H1 (cell line): ENCODE measurements at regions not wholly inside any gene's neighbourhood (a gene's known extent, or its start where the extent isn't known, plus 50 kb on each side); places are given as distances from the start of the nearest gene placed in this dataset.

Experiments
- CTCF ChIA-PET: fragments of 300-600 bp; sonication (Branson Sonifier 250); formaldehyde crosslinking; loops from one replicate; lab custom pipeline; 2021; ENCODE audit not compliant: partially characterized antibody; lab: Charles Lee
- POLR2A ChIA-PET: fragments of 300-600 bp; sonication (Branson Sonifier 250); formaldehyde crosslinking; loops from one replicate; lab custom pipeline; 2021; ENCODE audit warnings: inconsistent platforms; ENCODE audit not compliant: partially characterized antibody; lab: Charles Lee
- DNase-seq, 2 experiments: peaks; one replicate each; pipeline versions ENCODE4 v3.0.0 to v3.0.0-alpha.2; 2010 to 2022; ENCODE audit warnings: low spot score in 2 of 2, low read depth in 1 of 2, mixed read lengths in 1 of 2
- FAIRE-seq: peaks from 2 replicates; lab custom pipeline; 2011; peaks lifted over from hg19 to GRCh38; lab: Jason Lieb, UNC
- H2AFZ ChIP-seq: 2 replicates; pipeline ENCODE4 v1.8.1; 2012; ENCODE audit warnings: low read length, inconsistent platforms
- H2AK5ac ChIP-seq: 2 replicates; pipeline ENCODE4 v1.6.1; 2013; ENCODE audit warnings: low read depth, low read length
- H2BK120ac ChIP-seq: replicated peaks from 2 replicates; pipeline ENCODE3; 2013; ENCODE audit warnings: low read depth, low read length, inconsistent platforms
- H2BK12ac ChIP-seq: 2 replicates; pipeline ENCODE4 v1.6.1; 2013; ENCODE audit warnings: low read depth, low read length
- H2BK15ac ChIP-seq: 2 replicates; pipeline ENCODE4 v1.6.1; 2013; ENCODE audit warnings: low read length
- H2BK20ac ChIP-seq: 2 replicates; pipeline ENCODE4 v1.6.1; 2013; ENCODE audit warnings: low read length
- H2BK5ac ChIP-seq: 2 replicates; pipeline ENCODE4 v1.6.1; 2013; ENCODE audit warnings: low read depth, low read length
- H3K14ac ChIP-seq: 2 replicates; pipeline ENCODE4 v1.6.1; 2013; ENCODE audit warnings: inconsistent platforms; ENCODE audit not compliant: insufficient read length
- H3K18ac ChIP-seq: 2 replicates; pipeline ENCODE4 v1.6.1; 2013; ENCODE audit warnings: low read length; ENCODE audit errors: extremely low read depth
- H3K23ac ChIP-seq: 2 replicates; pipeline ENCODE4 v1.6.1; 2013; ENCODE audit warnings: inconsistent platforms; ENCODE audit not compliant: insufficient read length
- H3K23me2 ChIP-seq: 2 replicates; pipeline ENCODE4 v1.6.1; 2013; ENCODE audit warnings: low read depth, low read length
- H3K27ac ChIP-seq: 2 replicates; pipeline ENCODE4 v1.6.1; 2011; ENCODE audit warnings: low read depth, low read length, inconsistent platforms
- H3K27me3 ChIP-seq, 4 experiments: replicated peaks in 1 of 4; 1 replicate in 1 of 4; 2 replicates in 3 of 4; pipeline versions ENCODE4 v1.6.1 to v1.8.1; 2011 to 2013; ENCODE audit warnings: low read length in 3 of 4, mild to moderate bottlenecking in 3 of 4, inconsistent platforms in 2 of 4, mixed read lengths in 2 of 4, moderate library complexity in 1 of 4; ENCODE audit not compliant: control insufficient read depth in 3 of 4, insufficient read depth in 3 of 4; ENCODE audit errors: extremely low read depth in 1 of 4
- H3K36me3 ChIP-seq, 4 experiments: 2 replicates each; pipeline versions ENCODE4 v1.6.1 to v1.8.1; 2011 to 2013; ENCODE audit warnings: mild to moderate bottlenecking in 4 of 4, low read length in 3 of 4, moderate library complexity in 2 of 4, control low read depth in 1 of 4, inconsistent platforms in 1 of 4; ENCODE audit not compliant: insufficient read depth in 4 of 4, control insufficient read depth in 2 of 4
- H3K4ac ChIP-seq: replicated peaks from 2 replicates; pipeline ENCODE3; 2013; ENCODE audit warnings: low read length, low read depth, mixed read lengths, inconsistent platforms; ENCODE audit not compliant: insufficient read length
- H3K4me1 ChIP-seq, 4 experiments: replicated peaks in 1 of 4; 1 replicate in 1 of 4; 2 replicates in 3 of 4; pipeline versions ENCODE4 v1.6.1 to v1.8.1; 2011 to 2013; ENCODE audit warnings: low read length in 3 of 4, inconsistent platforms in 2 of 4, mixed read lengths in 1 of 4; ENCODE audit not compliant: insufficient read depth in 4 of 4, control insufficient read depth in 3 of 4
- H3K4me2 ChIP-seq, 2 experiments: 2 replicates each; pipeline versions ENCODE4 v1.6.1 to v1.8.1; 2011 to 2013; ENCODE audit warnings: low read depth in 2 of 2, low read length in 2 of 2, control low read depth in 1 of 2, inconsistent platforms in 1 of 2, mild to moderate bottlenecking in 1 of 2; ENCODE audit not compliant: insufficient read depth in 1 of 2
- H3K4me3 ChIP-seq, 4 experiments: fragments of 200-600, 300-600 bp in 1 of 4; sonication (generic), shearing (Covaris generic), sonication (Bioruptor Twin) in 1 of 4; 2 replicates each; pipeline versions ENCODE4 v1.5.1 to v1.8.1; 2011 to 2016; ENCODE audit warnings: low read length in 4 of 4, low read depth in 3 of 4, control low read depth in 2 of 4, inconsistent platforms in 2 of 4, mild to moderate bottlenecking in 2 of 4, mixed read lengths in 1 of 4, moderate library complexity in 1 of 4; ENCODE audit not compliant: insufficient read depth in 2 of 4; ENCODE audit errors: extremely low read depth in 1 of 4
- H3K56ac ChIP-seq: replicated peaks from 2 replicates; pipeline ENCODE3; 2013; ENCODE audit warnings: low read depth, mild to moderate bottlenecking, mixed read lengths, low read length, inconsistent platforms; ENCODE audit not compliant: insufficient read length
- H3K79me1 ChIP-seq: 2 replicates; pipeline ENCODE4 v1.6.1; 2013; ENCODE audit warnings: low read depth, low read length, control low read depth
- H3K79me2 ChIP-seq, 2 experiments: 2 replicates each; pipeline versions ENCODE4 v1.6.1 to v1.8.1; 2012 to 2013; ENCODE audit warnings: low read length in 2 of 2, mild to moderate bottlenecking in 2 of 2, inconsistent platforms in 1 of 2; ENCODE audit not compliant: insufficient read depth in 2 of 2, control insufficient read depth in 1 of 2
- H3K9ac ChIP-seq, 4 experiments: replicated peaks in 1 of 4; 1 replicate in 1 of 4; 2 replicates in 3 of 4; pipeline versions ENCODE4 v1.6.1 to v1.8.1; 2011 to 2013; ENCODE audit warnings: low read depth in 3 of 4, low read length in 3 of 4, control low read depth in 2 of 4, mild to moderate bottlenecking in 2 of 4, moderate library complexity in 2 of 4, inconsistent platforms in 1 of 4; ENCODE audit errors: extremely low read depth in 1 of 4
- H3K9me3 ChIP-seq, 2 experiments: 2 replicates each; pipeline versions ENCODE4 v1.6.1 to v1.8.1; 2012 to 2013; ENCODE audit warnings: mild to moderate bottlenecking in 2 of 2, moderate library complexity in 2 of 2, control low read depth in 1 of 2, inconsistent platforms in 1 of 2, low read depth in 1 of 2, low read length in 1 of 2, mixed read lengths in 1 of 2; ENCODE audit not compliant: insufficient read depth in 2 of 2
- H4K20me1 ChIP-seq, 2 experiments: replicated peaks in 1 of 2; 2 replicates each; pipeline versions ENCODE3 to v1.8.1; 2011 to 2013; ENCODE audit warnings: inconsistent platforms in 2 of 2, low read length in 2 of 2, mild to moderate bottlenecking in 1 of 2; ENCODE audit not compliant: insufficient read depth in 2 of 2, control insufficient read depth in 1 of 2
- H4K5ac ChIP-seq: 2 replicates; pipeline ENCODE4 v1.6.1; 2013; ENCODE audit warnings: low read length, low read depth, mixed read lengths, inconsistent platforms; ENCODE audit not compliant: insufficient read length
- H4K8ac ChIP-seq: 2 replicates; pipeline ENCODE4 v1.8.0; 2013; ENCODE audit warnings: mild to moderate bottlenecking, moderate library complexity, low read length, inconsistent platforms; ENCODE audit not compliant: insufficient read depth; ENCODE audit errors: extremely low read depth
- H4K91ac ChIP-seq: replicated peaks from 2 replicates; pipeline ENCODE3; 2013; ENCODE audit warnings: low read length, mixed read lengths, inconsistent platforms; ENCODE audit not compliant: insufficient read length
- BCL11A ChIP-seq, 2 experiments: IDR thresholded peaks; one replicate each; pipeline ENCODE4 v1.6.1; 2011; ENCODE audit warnings: low read depth in 2 of 2, low read length in 2 of 2, mild to moderate bottlenecking in 2 of 2
- BRCA1 ChIP-seq: IDR thresholded peaks from 2 replicates; pipeline ENCODE4 v1.6.1; 2012; ENCODE audit warnings: low read depth, low read length, improper control_type of control experiment
- GABPA ChIP-seq: IDR thresholded peaks from 2 replicates; pipeline ENCODE4 v1.6.1; 2011; ENCODE audit warnings: mild to moderate bottlenecking, low read length, moderate library complexity, borderline replicate concordance; ENCODE audit not compliant: insufficient read depth
- JUND ChIP-seq: IDR thresholded peaks from 2 replicates; pipeline ENCODE4 v1.6.1; 2011; ENCODE audit warnings: mild to moderate bottlenecking, improper control_type of control experiment, low read length
- RNF2 ChIP-seq: fragments of 200-900, 300-1000 bp; sonication (generic); IDR thresholded peaks from 2 replicates; pipeline ENCODE4 v1.7.1; 2016; ENCODE audit warnings: borderline replicate concordance, low read depth, mild to moderate bottlenecking, antibody characterized with exemption, low read length; ENCODE audit not compliant: poor library complexity, severe bottlenecking; ENCODE audit errors: missing control alignments
- TCF12 ChIP-seq: IDR thresholded peaks from 2 replicates; pipeline ENCODE4 v1.6.1; 2011; ENCODE audit warnings: low read depth, mild to moderate bottlenecking, low read length
- WGBS, 2 experiments: shearing (Covaris generic) in 1 of 2; methylation state at CpG; one replicate each; pipeline versions ENCODE4 v1.1.6 to v1.1.7; 2013 to 2015; ENCODE audit warnings: low lambda C conversion rate in 2 of 2, mixed read lengths in 2 of 2, inconsistent platforms in 1 of 2, low coverage in 1 of 2, missing lambda C conversion rate in 1 of 2; ENCODE audit not compliant: insufficient replicate concordance in 2 of 2, insufficient coverage in 1 of 2, insufficient read length in 1 of 2; ENCODE audit errors: extremely low coverage in 1 of 2, missing lambda C conversion rate in 1 of 2; 5-methylcytosine and 5-hydroxymethylcytosine counted together
- TF ChIP-seq, protein P1 (sequence below): IDR thresholded peaks from 2 replicates; pipeline ENCODE4 v1.6.1; 2012; ENCODE audit warnings: inconsistent platforms
- TF ChIP-seq, protein P2 (sequence below), 3 experiments: IDR thresholded peaks; 1 replicate in 2 of 3; 2 replicates in 1 of 3; pipeline versions ENCODE4 v1.5.1 to v1.6.1; 2011; ENCODE audit warnings: low read length in 3 of 3, mild to moderate bottlenecking in 3 of 3, inconsistent platforms in 2 of 3, low read depth in 1 of 3, moderate library complexity in 1 of 3; ENCODE audit not compliant: insufficient read depth in 1 of 3; ENCODE audit errors: control extremely low read depth in 1 of 3
- TF ChIP-seq, protein P3 (sequence below): IDR thresholded peaks from 2 replicates; pipeline ENCODE4 v1.6.1; 2012; ENCODE audit warnings: inconsistent platforms

DNA sequence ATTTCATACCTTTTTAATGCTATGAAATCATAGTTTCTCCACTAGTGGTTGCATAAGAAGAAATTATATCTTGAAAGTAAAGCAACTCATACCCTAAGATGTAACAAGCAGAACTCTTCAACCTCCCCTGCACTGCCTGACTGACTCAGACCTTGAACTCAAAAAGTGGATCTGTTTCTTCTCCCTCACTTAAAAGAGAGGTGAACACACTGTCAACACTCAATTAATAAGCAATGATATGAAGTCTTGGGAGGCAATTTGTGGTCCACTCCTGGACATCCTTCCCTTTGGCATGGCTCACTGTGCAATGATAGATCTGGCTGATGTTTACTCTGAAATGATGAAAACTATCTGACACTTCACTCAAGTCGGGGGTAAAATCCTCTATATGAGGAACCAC lies 282.0 kb upstream of the DKK2 start:
- Histone ChIP-seq H4K8ac (no peak overlapping the region), H2BK20ac (no peak overlapping the region), H3K4me3 (no peak overlapping the region), H3K79me1 (no peaks in the 10 kb centered on the region), H3K4me2 (no peak overlapping the region), H3K27ac (no peak overlapping the region), H3K36me3 (no peaks in the 10 kb centered on the region), H2BK5ac (no peak overlapping the region), H2AK5ac (no peak overlapping the region)
- CTCF ChIA-PET = no interaction called here
- TF ChIP-seq, protein P1, sequence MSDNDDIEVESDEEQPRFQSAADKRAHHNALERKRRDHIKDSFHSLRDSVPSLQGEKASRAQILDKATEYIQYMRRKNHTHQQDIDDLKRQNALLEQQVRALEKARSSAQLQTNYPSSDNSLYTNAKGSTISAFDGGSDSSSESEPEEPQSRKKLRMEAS = no peak
- TF ChIP-seq BCL11A (IDR thresholded peaks at IDR 0.05; ENCODE audit: low read depth in 2 of 2, low read length in 2 of 2) = no peak
- TF ChIP-seq, protein P2, sequence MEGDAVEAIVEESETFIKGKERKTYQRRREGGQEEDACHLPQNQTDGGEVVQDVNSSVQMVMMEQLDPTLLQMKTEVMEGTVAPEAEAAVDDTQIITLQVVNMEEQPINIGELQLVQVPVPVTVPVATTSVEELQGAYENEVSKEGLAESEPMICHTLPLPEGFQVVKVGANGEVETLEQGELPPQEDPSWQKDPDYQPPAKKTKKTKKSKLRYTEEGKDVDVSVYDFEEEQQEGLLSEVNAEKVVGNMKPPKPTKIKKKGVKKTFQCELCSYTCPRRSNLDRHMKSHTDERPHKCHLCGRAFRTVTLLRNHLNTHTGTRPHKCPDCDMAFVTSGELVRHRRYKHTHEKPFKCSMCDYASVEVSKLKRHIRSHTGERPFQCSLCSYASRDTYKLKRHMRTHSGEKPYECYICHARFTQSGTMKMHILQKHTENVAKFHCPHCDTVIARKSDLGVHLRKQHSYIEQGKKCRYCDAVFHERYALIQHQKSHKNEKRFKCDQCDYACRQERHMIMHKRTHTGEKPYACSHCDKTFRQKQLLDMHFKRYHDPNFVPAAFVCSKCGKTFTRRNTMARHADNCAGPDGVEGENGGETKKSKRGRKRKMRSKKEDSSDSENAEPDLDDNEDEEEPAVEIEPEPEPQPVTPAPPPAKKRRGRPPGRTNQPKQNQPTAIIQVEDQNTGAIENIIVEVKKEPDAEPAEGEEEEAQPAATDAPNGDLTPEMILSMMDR (IDR thresholded peaks at IDR 0.05; ENCODE audit: control extremely low read depth in 1 of 3, insufficient read depth in 1 of 3, low read depth in 1 of 3, low read length in 3 of 3) = no peak
- TF ChIP-seq TCF12 = no peak
- TF ChIP-seq GABPA = no peak
- TF ChIP-seq, protein P3, sequence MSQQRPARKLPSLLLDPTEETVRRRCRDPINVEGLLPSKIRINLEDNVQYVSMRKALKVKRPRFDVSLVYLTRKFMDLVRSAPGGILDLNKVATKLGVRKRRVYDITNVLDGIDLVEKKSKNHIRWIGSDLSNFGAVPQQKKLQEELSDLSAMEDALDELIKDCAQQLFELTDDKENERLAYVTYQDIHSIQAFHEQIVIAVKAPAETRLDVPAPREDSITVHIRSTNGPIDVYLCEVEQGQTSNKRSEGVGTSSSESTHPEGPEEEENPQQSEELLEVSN = no peak
- no peak for TF ChIP-seq BRCA1
- no peak for TF ChIP-seq RNF2
- TF ChIP-seq JUND = no peak
- TF ChIP-seq, all 59 proteins: peak for 0
- Histone ChIP-seq H2BK12ac (no peak overlapping the region), H3K9ac (no peak overlapping the region), H4K5ac (no peak overlapping the region), H3K56ac (no peak overlapping the region), H3K4me1 (no peaks in the 10 kb centered on the region), H3K23ac (no peak overlapping the region), H3K23me2 (no peaks in the 10 kb centered on the region), H4K91ac (no peak overlapping the region), H4K20me1 (no peaks in the 10 kb centered on the region), H3K4ac (no peak overlapping the region), H3K9me3 (no peaks in the 10 kb centered on the region), H2BK15ac (no peak overlapping the region), H2BK120ac (no peak overlapping the region), H3K14ac (no peak overlapping the region), H3K79me2 (no peaks in the 10 kb centered on the region), H3K27me3 (no peaks in the 10 kb centered on the region), H3K18ac (no peak overlapping the region), H2AFZ (no peak overlapping the region)
- FAIRE-seq (no peak), DNase-seq (no peak)
- POLR2A ChIA-PET = no interaction called here
- WGBS, 2 experiments = 96% methylated on average over 1 of the region's 1 CpG; no CpG with 5 or more reads in 1 of the 2 experiments
